H9 (cell line): ENCODE measurements at regions not wholly inside any gene's neighbourhood (a gene's known extent, or its start where the extent isn't known, plus 50 kb on each side); places are given as distances from the start of the nearest gene placed in this dataset.

Experiments
- DNase-seq: peaks from one replicate; pipeline ENCODE4 v3.0.0-alpha.2; 2017
- H2AFZ ChIP-seq: one replicate; pipeline ENCODE4 v1.6.1; 2013; ENCODE audit warnings: mild to moderate bottlenecking, low read length, control low read depth, moderate library complexity
- H2AK5ac ChIP-seq: 2 replicates; pipeline ENCODE4 v1.6.1; 2013; ENCODE audit warnings: low read length, control low read depth, mixed read lengths; ENCODE audit not compliant: insufficient read length
- H2BK120ac ChIP-seq: one replicate; pipeline ENCODE4 v1.6.1; 2013; ENCODE audit warnings: low read depth, mild to moderate bottlenecking, low read length, control low read depth, inconsistent platforms; ENCODE audit not compliant: poor library complexity, severe bottlenecking
- H2BK12ac ChIP-seq: 2 replicates; pipeline ENCODE4 v1.6.1; 2013; ENCODE audit warnings: low read length, control low read depth, mixed read lengths, low read depth; ENCODE audit not compliant: insufficient read length
- H2BK15ac ChIP-seq: 2 replicates; pipeline ENCODE4 v1.6.1; 2013; ENCODE audit warnings: low read depth, low read length, control low read depth
- H2BK20ac ChIP-seq: one replicate; pipeline ENCODE4 v1.6.1; 2013; ENCODE audit warnings: low read depth, mild to moderate bottlenecking, low read length, control low read depth, inconsistent platforms; ENCODE audit not compliant: poor library complexity, severe bottlenecking
- H2BK5ac ChIP-seq: 2 replicates; pipeline ENCODE4 v1.6.1; 2013; ENCODE audit warnings: low read length, control low read depth, mixed read lengths; ENCODE audit not compliant: insufficient read length
- H3K14ac ChIP-seq: 2 replicates; pipeline ENCODE4 v1.6.1; 2013; ENCODE audit warnings: low read length, control low read depth; ENCODE audit not compliant: insufficient read depth
- H3K18ac ChIP-seq: 2 replicates; pipeline ENCODE4 v1.6.1; 2013; ENCODE audit warnings: low read depth, mild to moderate bottlenecking, mixed read lengths, low read length, control low read depth; ENCODE audit not compliant: insufficient read length
- H3K23ac ChIP-seq: 2 replicates; pipeline ENCODE4 v1.6.1; 2013; ENCODE audit warnings: low read length, control low read depth, mixed read lengths, low read depth; ENCODE audit not compliant: insufficient read length
- H3K23me2 ChIP-seq: 2 replicates; pipeline ENCODE4 v1.6.1; 2013; ENCODE audit warnings: low read depth, mild to moderate bottlenecking, mixed read lengths, low read length, control low read depth; ENCODE audit not compliant: insufficient read length, poor library complexity, severe bottlenecking
- H3K27ac ChIP-seq: 2 replicates; pipeline ENCODE4 v1.5.1; 2013; ENCODE audit warnings: low read length, control low read depth, mixed read lengths, low read depth; ENCODE audit not compliant: insufficient read length
- H3K27me3 ChIP-seq: 2 replicates; pipeline ENCODE4 v1.6.1; 2013; ENCODE audit warnings: low read length, control low read depth, inconsistent platforms; ENCODE audit not compliant: insufficient read depth
- H3K4ac ChIP-seq: 2 replicates; pipeline ENCODE4 v1.6.1; 2013; ENCODE audit warnings: low read depth, mild to moderate bottlenecking, control low read depth, inconsistent platforms, low read length, moderate library complexity
- H3K4me1 ChIP-seq: 2 replicates; pipeline ENCODE4 v1.6.1; 2013; ENCODE audit warnings: low read length, control low read depth, inconsistent platforms; ENCODE audit not compliant: insufficient read depth
- H3K4me2 ChIP-seq: 2 replicates; pipeline ENCODE4 v1.6.1; 2013; ENCODE audit warnings: low read length, control low read depth, mixed read lengths; ENCODE audit not compliant: insufficient read length, insufficient read depth
- H3K56ac ChIP-seq: 2 replicates; pipeline ENCODE4 v1.6.1; 2013; ENCODE audit warnings: low read depth, mild to moderate bottlenecking, mixed read lengths, low read length, control low read depth; ENCODE audit not compliant: insufficient read length
- H3K79me1 ChIP-seq: 2 replicates; pipeline ENCODE4 v1.6.1; 2013; ENCODE audit warnings: low read depth, mild to moderate bottlenecking, moderate library complexity, low read length, control low read depth, inconsistent platforms; ENCODE audit not compliant: insufficient read depth, poor library complexity, severe bottlenecking
- H3K79me2 ChIP-seq: 2 replicates; pipeline ENCODE4 v1.6.1; 2013; ENCODE audit warnings: low read length, control low read depth, inconsistent platforms; ENCODE audit not compliant: insufficient read depth
- H3K9ac ChIP-seq: 2 replicates; pipeline ENCODE4 v1.6.1; 2013; ENCODE audit warnings: low read length, control low read depth, mixed read lengths; ENCODE audit not compliant: insufficient read length; ENCODE audit errors: extremely low read depth
- H3K9me3 ChIP-seq: one replicate; pipeline ENCODE4 v1.6.1; 2013; ENCODE audit warnings: low read depth, low read length, inconsistent platforms; ENCODE audit not compliant: control insufficient read depth
- H3T11ph ChIP-seq: one replicate; pipeline ENCODE4 v1.6.1; 2013; ENCODE audit warnings: mild to moderate bottlenecking, low read length, control low read depth, inconsistent platforms
- H4K20me1 ChIP-seq: one replicate; pipeline ENCODE4 v1.6.1; 2013; ENCODE audit not compliant: control insufficient read depth, insufficient read length, insufficient read depth
- H4K5ac ChIP-seq: 2 replicates; pipeline ENCODE4 v1.6.1; 2013; ENCODE audit warnings: low read depth, mild to moderate bottlenecking, mixed read lengths, low read length, control low read depth; ENCODE audit not compliant: insufficient read length
- H4K8ac ChIP-seq: replicated peaks from 2 replicates; pipeline ENCODE4 v1.6.1; 2013; ENCODE audit warnings: low read length, control low read depth, mixed read lengths, low read depth; ENCODE audit not compliant: insufficient read length
- H4K91ac ChIP-seq: 2 replicates; pipeline ENCODE4 v1.6.1; 2013; ENCODE audit warnings: low read depth, mild to moderate bottlenecking, moderate library complexity, mixed read lengths, low read length, control low read depth; ENCODE audit not compliant: insufficient read length
- H3K27ac Mint-ChIP-seq, 3 experiments: 2 replicates in 2 of 3; 3 replicates in 1 of 3; pipeline ENCODE4 v1.8.0; 2020 to 2021; ENCODE audit warnings: mixed read lengths in 3 of 3, mild to moderate bottlenecking in 1 of 3, moderate library complexity in 1 of 3
- H3K27me3 Mint-ChIP-seq: 2 replicates; pipeline ENCODE4 v1.8.0; 2021; ENCODE audit warnings: low read depth, mild to moderate bottlenecking, moderate library complexity, mixed read lengths
- H3K36me3 Mint-ChIP-seq, 3 experiments: 2 replicates in 2 of 3; 3 replicates in 1 of 3; pipeline ENCODE4 v1.8.0; 2020 to 2021; ENCODE audit warnings: low read depth in 3 of 3, mixed read lengths in 3 of 3; ENCODE audit not compliant: insufficient read depth in 1 of 3
- H3K4me1 Mint-ChIP-seq, 2 experiments: 2 replicates each; pipeline ENCODE4 v1.8.0; 2020; ENCODE audit warnings: mixed read lengths in 2 of 2
- H3K4me3 Mint-ChIP-seq, 2 experiments: 2 replicates in 1 of 2; 3 replicates in 1 of 2; pipeline ENCODE4 v1.8.0; 2020 to 2021; ENCODE audit warnings: mild to moderate bottlenecking in 2 of 2, mixed read lengths in 2 of 2, moderate library complexity in 1 of 2
- H3K9me3 Mint-ChIP-seq, 2 experiments: 2 replicates in 1 of 2; 3 replicates in 1 of 2; pipeline ENCODE4 v1.8.0; 2020; ENCODE audit warnings: mild to moderate bottlenecking in 2 of 2, mixed read lengths in 2 of 2, moderate library complexity in 1 of 2
- CTCF ChIP-seq: fragments of 200-600 bp; sonication (generic); conservative IDR thresholded peaks from 3 replicates; pipeline ENCODE4 v1.8.0; 2021; ENCODE audit warnings: antibody characterized with exemption, mild to moderate bottlenecking
- WGBS: extraction: QIAGEN DNeasy Blood & Tissue Kit; methylation state at CpG from one replicate; pipeline ENCODE4 v1.1.7; 2013; ENCODE audit warnings: missing lambda C conversion rate, low lambda C conversion rate, mixed read lengths; ENCODE audit not compliant: insufficient read length; ENCODE audit errors: extremely low coverage; 5-methylcytosine and 5-hydroxymethylcytosine counted together

GRCh38 chr4:180999217-180999616 is 1244.0 kb upstream of the TENM3 start:
- Mint-ChIP-seq H3K27ac (no peak overlapping the region), H3K27me3 (no peaks in the 10 kb centered on the region), H3K36me3 (peaks cover 2 to 10% (median 3%) of the 10 kb centered on the region in 3 experiments; a peak in 3 of 7 replicates), H3K4me3 (no peak overlapping the region), H3K4me1 (peaks cover 6 to 9% of the 10 kb centered on the region in 2 experiments; a peak in 3 of 4 replicates), H3K9me3 (peaks cover 2 to 3% of the 10 kb centered on the region in 2 experiments; a peak in 2 of 5 replicates)
- Histone ChIP-seq H3K18ac (no peak overlapping the region), H3K14ac (no peak overlapping the region), H3K4ac (no peak overlapping the region), H4K8ac (no peak overlapping the region), H2BK5ac (no peak overlapping the region), H3K9me3 (no peaks in the 10 kb centered on the region), H3K4me2 (no peak overlapping the region), H3K23ac (no peak overlapping the region), H3K27me3 (no peaks in the 10 kb centered on the region), H3K9ac (no peak overlapping the region), H3K23me2 (no peaks in the 10 kb centered on the region), H3K79me2 (no peaks in the 10 kb centered on the region), H4K20me1 (no peaks in the 10 kb centered on the region), H2AK5ac (no peak overlapping the region), H4K5ac (no peak overlapping the region), H2AFZ (no peak overlapping the region), H2BK15ac (no peak overlapping the region), H3K79me1 (no peaks in the 10 kb centered on the region), H3K27ac (no peak overlapping the region), H2BK20ac (no peak overlapping the region), H4K91ac (no peak overlapping the region), H2BK12ac (no peak overlapping the region), H2BK120ac (no peak overlapping the region), H3T11ph (no peak overlapping the region), H3K56ac (no peak overlapping the region), H3K4me1 (no peaks in the 10 kb centered on the region)
- WGBS: no CpG with 5 or more reads among the region's 2 CpGs
- no peak for TF ChIP-seq CTCF
- no peak for DNase-seq
